H1 (cell line): ENCODE measurements at regions not wholly inside any gene's neighbourhood (a gene's known extent, or its start where the extent isn't known, plus 50 kb on each side); places are given as distances from the start of the nearest gene placed in this dataset.

Experiments
- CTCF ChIA-PET: fragments of 300-600 bp; sonication (Branson Sonifier 250); formaldehyde crosslinking; loops from one replicate; lab custom pipeline; 2021; ENCODE audit not compliant: partially characterized antibody; lab: Charles Lee
- POLR2A ChIA-PET: fragments of 300-600 bp; sonication (Branson Sonifier 250); formaldehyde crosslinking; loops from one replicate; lab custom pipeline; 2021; ENCODE audit warnings: inconsistent platforms; ENCODE audit not compliant: partially characterized antibody; lab: Charles Lee
- DNase-seq, 2 experiments: peaks; one replicate each; pipeline versions ENCODE4 v3.0.0 to v3.0.0-alpha.2; 2010 to 2022; ENCODE audit warnings: low spot score in 2 of 2, low read depth in 1 of 2, mixed read lengths in 1 of 2
- FAIRE-seq: peaks from 2 replicates; lab custom pipeline; 2011; peaks lifted over from hg19 to GRCh38; lab: Jason Lieb, UNC
- H2AFZ ChIP-seq: 2 replicates; pipeline ENCODE4 v1.8.1; 2012; ENCODE audit warnings: low read length, inconsistent platforms
- H2AK5ac ChIP-seq: 2 replicates; pipeline ENCODE4 v1.6.1; 2013; ENCODE audit warnings: low read depth, low read length
- H2BK120ac ChIP-seq: replicated peaks from 2 replicates; pipeline ENCODE3; 2013; ENCODE audit warnings: low read depth, low read length, inconsistent platforms
- H2BK12ac ChIP-seq: 2 replicates; pipeline ENCODE4 v1.6.1; 2013; ENCODE audit warnings: low read depth, low read length
- H2BK15ac ChIP-seq: 2 replicates; pipeline ENCODE4 v1.6.1; 2013; ENCODE audit warnings: low read length
- H2BK20ac ChIP-seq: 2 replicates; pipeline ENCODE4 v1.6.1; 2013; ENCODE audit warnings: low read length
- H2BK5ac ChIP-seq: 2 replicates; pipeline ENCODE4 v1.6.1; 2013; ENCODE audit warnings: low read depth, low read length
- H3K14ac ChIP-seq: 2 replicates; pipeline ENCODE4 v1.6.1; 2013; ENCODE audit warnings: inconsistent platforms; ENCODE audit not compliant: insufficient read length
- H3K18ac ChIP-seq: 2 replicates; pipeline ENCODE4 v1.6.1; 2013; ENCODE audit warnings: low read length; ENCODE audit errors: extremely low read depth
- H3K23ac ChIP-seq: 2 replicates; pipeline ENCODE4 v1.6.1; 2013; ENCODE audit warnings: inconsistent platforms; ENCODE audit not compliant: insufficient read length
- H3K23me2 ChIP-seq: 2 replicates; pipeline ENCODE4 v1.6.1; 2013; ENCODE audit warnings: low read depth, low read length
- H3K27ac ChIP-seq: 2 replicates; pipeline ENCODE4 v1.6.1; 2011; ENCODE audit warnings: low read depth, low read length, inconsistent platforms
- H3K27me3 ChIP-seq, 4 experiments: replicated peaks in 1 of 4; 1 replicate in 1 of 4; 2 replicates in 3 of 4; pipeline versions ENCODE4 v1.6.1 to v1.8.1; 2011 to 2013; ENCODE audit warnings: low read length in 3 of 4, mild to moderate bottlenecking in 3 of 4, inconsistent platforms in 2 of 4, mixed read lengths in 2 of 4, moderate library complexity in 1 of 4; ENCODE audit not compliant: control insufficient read depth in 3 of 4, insufficient read depth in 3 of 4; ENCODE audit errors: extremely low read depth in 1 of 4
- H3K36me3 ChIP-seq, 4 experiments: 2 replicates each; pipeline versions ENCODE4 v1.6.1 to v1.8.1; 2011 to 2013; ENCODE audit warnings: mild to moderate bottlenecking in 4 of 4, low read length in 3 of 4, moderate library complexity in 2 of 4, control low read depth in 1 of 4, inconsistent platforms in 1 of 4; ENCODE audit not compliant: insufficient read depth in 4 of 4, control insufficient read depth in 2 of 4
- H3K4ac ChIP-seq: replicated peaks from 2 replicates; pipeline ENCODE3; 2013; ENCODE audit warnings: low read length, low read depth, mixed read lengths, inconsistent platforms; ENCODE audit not compliant: insufficient read length
- H3K4me1 ChIP-seq, 4 experiments: replicated peaks in 1 of 4; 1 replicate in 1 of 4; 2 replicates in 3 of 4; pipeline versions ENCODE4 v1.6.1 to v1.8.1; 2011 to 2013; ENCODE audit warnings: low read length in 3 of 4, inconsistent platforms in 2 of 4, mixed read lengths in 1 of 4; ENCODE audit not compliant: insufficient read depth in 4 of 4, control insufficient read depth in 3 of 4
- H3K4me2 ChIP-seq, 2 experiments: 2 replicates each; pipeline versions ENCODE4 v1.6.1 to v1.8.1; 2011 to 2013; ENCODE audit warnings: low read depth in 2 of 2, low read length in 2 of 2, control low read depth in 1 of 2, inconsistent platforms in 1 of 2, mild to moderate bottlenecking in 1 of 2; ENCODE audit not compliant: insufficient read depth in 1 of 2
- H3K4me3 ChIP-seq, 4 experiments: fragments of 200-600, 300-600 bp in 1 of 4; sonication (generic), shearing (Covaris generic), sonication (Bioruptor Twin) in 1 of 4; 2 replicates each; pipeline versions ENCODE4 v1.5.1 to v1.8.1; 2011 to 2016; ENCODE audit warnings: low read length in 4 of 4, low read depth in 3 of 4, control low read depth in 2 of 4, inconsistent platforms in 2 of 4, mild to moderate bottlenecking in 2 of 4, mixed read lengths in 1 of 4, moderate library complexity in 1 of 4; ENCODE audit not compliant: insufficient read depth in 2 of 4; ENCODE audit errors: extremely low read depth in 1 of 4
- H3K56ac ChIP-seq: replicated peaks from 2 replicates; pipeline ENCODE3; 2013; ENCODE audit warnings: low read depth, mild to moderate bottlenecking, mixed read lengths, low read length, inconsistent platforms; ENCODE audit not compliant: insufficient read length
- H3K79me1 ChIP-seq: 2 replicates; pipeline ENCODE4 v1.6.1; 2013; ENCODE audit warnings: low read depth, low read length, control low read depth
- H3K79me2 ChIP-seq, 2 experiments: 2 replicates each; pipeline versions ENCODE4 v1.6.1 to v1.8.1; 2012 to 2013; ENCODE audit warnings: low read length in 2 of 2, mild to moderate bottlenecking in 2 of 2, inconsistent platforms in 1 of 2; ENCODE audit not compliant: insufficient read depth in 2 of 2, control insufficient read depth in 1 of 2
- H3K9ac ChIP-seq, 4 experiments: replicated peaks in 1 of 4; 1 replicate in 1 of 4; 2 replicates in 3 of 4; pipeline versions ENCODE4 v1.6.1 to v1.8.1; 2011 to 2013; ENCODE audit warnings: low read depth in 3 of 4, low read length in 3 of 4, control low read depth in 2 of 4, mild to moderate bottlenecking in 2 of 4, moderate library complexity in 2 of 4, inconsistent platforms in 1 of 4; ENCODE audit errors: extremely low read depth in 1 of 4
- H3K9me3 ChIP-seq, 2 experiments: 2 replicates each; pipeline versions ENCODE4 v1.6.1 to v1.8.1; 2012 to 2013; ENCODE audit warnings: mild to moderate bottlenecking in 2 of 2, moderate library complexity in 2 of 2, control low read depth in 1 of 2, inconsistent platforms in 1 of 2, low read depth in 1 of 2, low read length in 1 of 2, mixed read lengths in 1 of 2; ENCODE audit not compliant: insufficient read depth in 2 of 2
- H4K20me1 ChIP-seq, 2 experiments: replicated peaks in 1 of 2; 2 replicates each; pipeline versions ENCODE3 to v1.8.1; 2011 to 2013; ENCODE audit warnings: inconsistent platforms in 2 of 2, low read length in 2 of 2, mild to moderate bottlenecking in 1 of 2; ENCODE audit not compliant: insufficient read depth in 2 of 2, control insufficient read depth in 1 of 2
- H4K5ac ChIP-seq: 2 replicates; pipeline ENCODE4 v1.6.1; 2013; ENCODE audit warnings: low read length, low read depth, mixed read lengths, inconsistent platforms; ENCODE audit not compliant: insufficient read length
- H4K8ac ChIP-seq: 2 replicates; pipeline ENCODE4 v1.8.0; 2013; ENCODE audit warnings: mild to moderate bottlenecking, moderate library complexity, low read length, inconsistent platforms; ENCODE audit not compliant: insufficient read depth; ENCODE audit errors: extremely low read depth
- H4K91ac ChIP-seq: replicated peaks from 2 replicates; pipeline ENCODE3; 2013; ENCODE audit warnings: low read length, mixed read lengths, inconsistent platforms; ENCODE audit not compliant: insufficient read length
- BACH1 ChIP-seq: IDR thresholded peaks from 2 replicates; pipeline ENCODE4 v1.6.1; 2012; ENCODE audit warnings: low read length, improper control_type of control experiment
- EZH2 ChIP-seq: fragments of 200-600 bp; sonication (generic); IDR thresholded peaks from 2 replicates; pipeline ENCODE4 v1.7.1; 2012; ENCODE audit warnings: low read depth, mild to moderate bottlenecking, moderate library complexity, low read length, inconsistent platforms; ENCODE audit not compliant: severe bottlenecking
- FOSL1 ChIP-seq: IDR thresholded peaks from 2 replicates; pipeline ENCODE4 v1.6.1; 2011; ENCODE audit warnings: mild to moderate bottlenecking, low read depth, low read length, moderate library complexity; ENCODE audit not compliant: insufficient read depth
- NANOG ChIP-seq: IDR thresholded peaks from 2 replicates; pipeline ENCODE4 v1.6.1; 2011; ENCODE audit warnings: low read length, low read depth, mild to moderate bottlenecking, inconsistent platforms; ENCODE audit not compliant: insufficient read depth, poor library complexity, severe bottlenecking
- SIX5 ChIP-seq: IDR thresholded peaks from 2 replicates; pipeline ENCODE4 v1.6.1; 2011; ENCODE audit warnings: mild to moderate bottlenecking, low read depth, low read length
- WGBS, 2 experiments: shearing (Covaris generic) in 1 of 2; methylation state at CpG; one replicate each; pipeline versions ENCODE4 v1.1.6 to v1.1.7; 2013 to 2015; ENCODE audit warnings: low lambda C conversion rate in 2 of 2, mixed read lengths in 2 of 2, inconsistent platforms in 1 of 2, low coverage in 1 of 2, missing lambda C conversion rate in 1 of 2; ENCODE audit not compliant: insufficient replicate concordance in 2 of 2, insufficient coverage in 1 of 2, insufficient read length in 1 of 2; ENCODE audit errors: extremely low coverage in 1 of 2, missing lambda C conversion rate in 1 of 2; 5-methylcytosine and 5-hydroxymethylcytosine counted together
- TF ChIP-seq, protein P1 (sequence below): IDR thresholded peaks from 2 replicates; pipeline ENCODE4 v1.6.1; 2011; ENCODE audit warnings: low read depth, mild to moderate bottlenecking, low read length; ENCODE audit not compliant: insufficient read depth

DNA sequence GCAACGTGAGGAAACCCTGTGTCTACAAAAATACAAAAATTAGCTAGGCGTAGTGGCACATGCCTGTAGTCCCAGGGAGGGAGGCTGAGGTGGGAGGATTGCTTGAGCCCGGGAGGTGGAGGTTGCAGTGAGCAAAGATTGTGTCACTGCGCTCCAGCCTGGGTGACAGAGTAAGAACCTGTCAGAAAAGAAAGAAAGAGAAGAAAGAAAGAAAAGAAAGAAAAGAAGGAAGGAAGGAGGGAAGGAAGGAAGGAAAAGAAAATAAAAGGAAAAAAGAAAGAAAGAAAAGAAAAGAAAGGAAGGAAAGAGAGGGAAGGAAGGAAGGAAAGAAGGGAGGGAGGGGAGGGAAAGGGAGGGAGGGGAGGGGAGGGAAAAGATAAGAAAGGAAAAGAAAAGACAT lies 89.9 kb upstream of the HPCAL1 start:
- Histone ChIP-seq H2BK15ac (no peak overlapping the region), H4K5ac (no peak overlapping the region), H4K8ac (no peak overlapping the region), H2BK20ac (no peak overlapping the region), H3K23ac (no peak overlapping the region), H3K27me3 (no peaks in the 10 kb centered on the region; a peak in 1 of 7 replicates), H4K20me1 (peaks cover 0 to 5% of the 10 kb centered on the region in 2 experiments), H3K4ac (no peak overlapping the region), H3K9ac (no peak overlapping the region), H3K4me3 (no peak overlapping the region), H4K91ac (no peak overlapping the region), H2AK5ac (no peak overlapping the region), H3K9me3 (no peaks in the 10 kb centered on the region), H3K79me2 (no peaks in the 10 kb centered on the region), H3K56ac (no peak overlapping the region), H2BK5ac (no peak overlapping the region), H3K79me1 (no peaks in the 10 kb centered on the region), H2BK120ac (no peak overlapping the region), H3K36me3 (no peaks in the 10 kb centered on the region), H3K4me2 (no peak overlapping the region), H3K23me2 (no peaks in the 10 kb centered on the region), H3K18ac (no peak overlapping the region), H2AFZ (no peak overlapping the region), H2BK12ac (no peak overlapping the region), H3K14ac (no peak overlapping the region), H3K27ac (no peak overlapping the region), H3K4me1 (peaks cover 0 to 3% (median 1%) of the 10 kb centered on the region in 4 experiments; a peak in 6 of 7 replicates)
- POLR2A ChIA-PET = no interaction called here
- no peak for DNase-seq
- no peak for FAIRE-seq
- WGBS, 2 experiments = 97% methylated on average over 4 of the region's 4 CpGs; no CpG with 5 or more reads in 1 of the 2 experiments
- TF ChIP-seq SIX5 = no peak
- no peak for TF ChIP-seq FOSL1
- TF ChIP-seq EZH2 = no peak
- no peak for TF ChIP-seq NANOG
- no peak for TF ChIP-seq BACH1
- TF ChIP-seq, protein P1, sequence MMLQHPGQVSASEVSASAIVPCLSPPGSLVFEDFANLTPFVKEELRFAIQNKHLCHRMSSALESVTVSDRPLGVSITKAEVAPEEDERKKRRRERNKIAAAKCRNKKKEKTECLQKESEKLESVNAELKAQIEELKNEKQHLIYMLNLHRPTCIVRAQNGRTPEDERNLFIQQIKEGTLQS = no peak
- CTCF ChIA-PET = interaction anchor here (1.6 to 2.0 kb wide), 2 partner anchors 12 to 19 kb away, joined by 4 to 5 read pairs; no protein-coding TSS in a partner anchor
